ENCODE measurements at regions not wholly inside any gene's neighbourhood (a gene's known extent, or its start where the extent isn't known, plus 50 kb on each side); places are given as distances from the start of the nearest gene placed in this dataset.
"Not testable (repeated sequence)": the region's sequence is repeated elsewhere in the genome, so short reads cannot be mapped to it uniquely, and the experiment has no call there.

GRCh38 chr13:39835253-39835652 is 179.8 kb downstream of the COG6 start:
- no peaks in the 10 kb centered on the region for H3K9me3 ChIP-seq
- DNase-seq (ENCODE audit: low spot score in 2 of 2), result no peak
- intact Hi-C loops (cut with DNase I; ENCODE audit: low total_unique reads), result no loop called here
- H3K36me3 ChIP-seq, result no peaks in the 10 kb centered on the region
- H3K4me3 ChIP-seq, result no peak overlapping the region
- H3K27ac ChIP-seq, result no peak overlapping the region
- TF ChIP-seq POLR2A (IDR thresholded peaks at IDR 0.05) (no peak), POLR2AphosphoS5 (IDR thresholded peaks at IDR 0.05) (no peak)
- TF ChIP-seq, protein P1, sequence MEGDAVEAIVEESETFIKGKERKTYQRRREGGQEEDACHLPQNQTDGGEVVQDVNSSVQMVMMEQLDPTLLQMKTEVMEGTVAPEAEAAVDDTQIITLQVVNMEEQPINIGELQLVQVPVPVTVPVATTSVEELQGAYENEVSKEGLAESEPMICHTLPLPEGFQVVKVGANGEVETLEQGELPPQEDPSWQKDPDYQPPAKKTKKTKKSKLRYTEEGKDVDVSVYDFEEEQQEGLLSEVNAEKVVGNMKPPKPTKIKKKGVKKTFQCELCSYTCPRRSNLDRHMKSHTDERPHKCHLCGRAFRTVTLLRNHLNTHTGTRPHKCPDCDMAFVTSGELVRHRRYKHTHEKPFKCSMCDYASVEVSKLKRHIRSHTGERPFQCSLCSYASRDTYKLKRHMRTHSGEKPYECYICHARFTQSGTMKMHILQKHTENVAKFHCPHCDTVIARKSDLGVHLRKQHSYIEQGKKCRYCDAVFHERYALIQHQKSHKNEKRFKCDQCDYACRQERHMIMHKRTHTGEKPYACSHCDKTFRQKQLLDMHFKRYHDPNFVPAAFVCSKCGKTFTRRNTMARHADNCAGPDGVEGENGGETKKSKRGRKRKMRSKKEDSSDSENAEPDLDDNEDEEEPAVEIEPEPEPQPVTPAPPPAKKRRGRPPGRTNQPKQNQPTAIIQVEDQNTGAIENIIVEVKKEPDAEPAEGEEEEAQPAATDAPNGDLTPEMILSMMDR (IDR thresholded peaks at IDR 0.05), result no peak
- no peaks in the 10 kb centered on the region for H3K27me3 ChIP-seq
- H3K4me1 ChIP-seq, result no peaks in the 10 kb centered on the region

DNA sequence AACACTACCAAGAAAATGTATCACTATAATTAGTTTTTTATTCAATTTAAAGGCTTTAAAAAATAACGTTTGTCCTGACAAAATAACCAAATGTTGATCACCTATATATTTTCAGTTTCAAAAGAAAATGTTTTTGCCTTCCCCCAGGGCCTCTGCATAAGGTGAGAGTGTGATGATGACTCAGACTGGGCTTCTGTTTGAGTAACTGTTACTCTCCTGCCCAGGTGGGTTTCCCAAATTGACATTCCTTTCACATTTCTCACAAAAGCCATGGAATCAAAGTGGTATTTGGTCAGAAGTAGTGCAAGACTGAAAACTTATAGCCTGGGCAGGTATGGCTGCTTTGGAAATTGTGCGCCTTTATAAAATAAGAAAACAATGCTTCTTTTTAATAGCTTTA is 180.6 kb downstream of the COG6 start:
- TF ChIP-seq, protein P1 (IDR thresholded peaks at IDR 0.05), result no peak
- TF ChIP-seq POLR2AphosphoS5 (IDR thresholded peaks at IDR 0.05), result no peak
- TF ChIP-seq POLR2A (IDR thresholded peaks at IDR 0.05), result no peak
- no peak overlapping the region for H3K4me3 ChIP-seq
- H3K27me3 ChIP-seq, result no peaks in the 10 kb centered on the region
- H3K36me3 ChIP-seq, result no peaks in the 10 kb centered on the region
- intact Hi-C loops (cut with DNase I; ENCODE audit: low total_unique reads), result no loop called here
- no peak for DNase-seq (ENCODE audit: low spot score in 2 of 2)
- no peaks in the 10 kb centered on the region for H3K9me3 ChIP-seq
- no peaks in the 10 kb centered on the region for H3K4me1 ChIP-seq
- H3K27ac ChIP-seq, result no peak overlapping the region

DNA sequence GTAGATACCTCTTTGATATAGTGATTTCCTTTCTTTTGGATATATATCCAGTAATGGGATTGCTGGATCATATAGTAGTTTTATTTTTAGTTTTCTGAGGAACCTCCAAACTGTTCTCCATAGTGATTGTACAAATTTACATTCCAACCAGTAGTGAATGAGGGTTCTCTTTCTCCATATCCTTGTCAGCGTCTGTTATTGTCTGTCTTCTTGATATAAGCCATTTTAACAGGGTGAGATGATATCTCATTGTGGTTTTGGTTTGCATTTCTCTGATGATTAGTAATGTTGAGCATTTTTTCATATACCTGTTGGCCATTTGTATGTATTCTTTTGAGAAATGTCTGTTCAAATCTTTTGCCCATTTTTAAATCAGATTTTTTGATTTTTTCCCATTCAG is 182.4 kb downstream of the COG6 start:
- H3K27me3 ChIP-seq; H3K9me3 ChIP-seq; H3K27ac ChIP-seq; H3K4me3 ChIP-seq; DNase-seq (ENCODE audit: low spot score in 2 of 2); H3K36me3 ChIP-seq; H3K4me1 ChIP-seq; intact Hi-C loops (cut with DNase I; ENCODE audit: low total_unique reads): not testable (repeated sequence)

GRCh38 chr13:39840201-39840600 is 184.7 kb downstream of the COG6 start:
- intact Hi-C loops (cut with DNase I; ENCODE audit: low total_unique reads), result no loop called here
- Histone ChIP-seq H3K4me1 (no peaks in the 10 kb centered on the region), H3K9me3 (no peaks in the 10 kb centered on the region), H3K36me3 (no peaks in the 10 kb centered on the region), H3K27ac (no peak overlapping the region), H3K4me3 (no peak overlapping the region), H3K27me3 (no peaks in the 10 kb centered on the region)
- no peak for DNase-seq (ENCODE audit: low spot score in 2 of 2)
- TF ChIP-seq, protein P1 (IDR thresholded peaks at IDR 0.05), result no peak
- TF ChIP-seq POLR2AphosphoS5 (IDR thresholded peaks at IDR 0.05) (no peak), POLR2A (IDR thresholded peaks at IDR 0.05) (no peak)

DNA sequence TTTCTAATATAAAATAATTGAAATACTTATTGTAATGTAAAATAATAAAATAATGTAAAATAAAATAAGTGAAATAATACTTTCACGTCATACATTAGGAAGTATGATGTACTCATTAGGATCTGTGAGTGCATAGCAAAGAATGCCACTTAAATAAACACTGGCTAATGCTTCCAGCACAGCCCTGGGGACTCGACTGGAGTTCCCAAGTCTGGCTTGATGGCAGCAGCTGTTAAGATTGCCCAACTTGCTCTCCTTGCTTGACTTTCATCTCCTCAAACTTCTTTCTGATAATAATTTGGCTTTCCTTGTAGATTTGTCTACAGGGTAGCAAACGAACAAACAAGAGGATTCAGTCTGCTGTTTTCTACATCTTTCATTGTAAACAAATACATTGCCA is 191.9 kb downstream of the COG6 start:
- H3K9me3 ChIP-seq, result no peaks in the 10 kb centered on the region
- no peak overlapping the region for H3K4me3 ChIP-seq
- no peak for TF ChIP-seq POLR2AphosphoS5 (IDR thresholded peaks at IDR 0.05)
- TF ChIP-seq, protein P1 (IDR thresholded peaks at IDR 0.05), result no peak
- TF ChIP-seq POLR2A (IDR thresholded peaks at IDR 0.05), result no peak
- H3K27me3 ChIP-seq, result no peaks in the 10 kb centered on the region
- no peak overlapping the region for H3K27ac ChIP-seq
- no peaks in the 10 kb centered on the region for H3K4me1 ChIP-seq
- intact Hi-C loops (cut with DNase I; ENCODE audit: low total_unique reads), result no loop called here
- no peak for DNase-seq (ENCODE audit: low spot score in 2 of 2)
- H3K36me3 ChIP-seq, result no peaks in the 10 kb centered on the region

DNA sequence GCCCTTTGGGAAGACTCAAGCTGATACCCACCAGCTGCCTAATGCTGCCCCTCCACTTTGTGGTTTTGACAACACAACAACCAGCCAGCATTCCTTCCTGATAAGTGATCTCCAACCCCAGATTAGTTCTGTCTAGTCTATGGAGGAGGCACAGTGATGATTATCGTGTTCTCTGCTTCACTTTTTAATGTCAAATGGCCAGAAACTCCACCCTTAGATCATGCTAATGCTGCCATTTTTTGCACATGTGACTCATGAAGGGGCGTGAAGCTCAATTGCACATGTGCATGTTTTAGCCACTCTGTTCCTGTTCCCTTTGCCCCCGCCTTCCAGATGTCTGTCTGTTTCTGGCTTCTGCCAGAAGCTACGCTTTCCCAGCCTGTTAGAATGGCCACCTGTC is 199.8 kb downstream of the COG6 start:
- Histone ChIP-seq H3K4me3 (no peak overlapping the region), H3K9me3 (no peaks in the 10 kb centered on the region), H3K27me3 (no peaks in the 10 kb centered on the region), H3K36me3 (no peaks in the 10 kb centered on the region), H3K4me1 (no peaks in the 10 kb centered on the region), H3K27ac (no peak overlapping the region)
- intact Hi-C loops (cut with DNase I; ENCODE audit: low total_unique reads), result no loop called here
- no peak for DNase-seq (ENCODE audit: low spot score in 2 of 2)
- no peak for TF ChIP-seq POLR2A (IDR thresholded peaks at IDR 0.05)
- TF ChIP-seq POLR2AphosphoS5 (IDR thresholded peaks at IDR 0.05), result no peak

Measured in breast epithelium (tissue), 4 donors.